GM12801 (cell line): ENCODE measurements at regions not wholly inside any gene's neighbourhood (a gene's known extent, or its start where the extent isn't known, plus 50 kb on each side); places are given as distances from the start of the nearest gene placed in this dataset.

Experiments used
- TF ChIP-seq, protein P1 (sequence below): IDR thresholded peaks from one replicate; pipeline ENCODE4 v1.5.1; 2011; ENCODE audit warnings: control low read depth; ENCODE audit not compliant: insufficient read length; ENCODE audit errors: extremely low read depth

DNA sequence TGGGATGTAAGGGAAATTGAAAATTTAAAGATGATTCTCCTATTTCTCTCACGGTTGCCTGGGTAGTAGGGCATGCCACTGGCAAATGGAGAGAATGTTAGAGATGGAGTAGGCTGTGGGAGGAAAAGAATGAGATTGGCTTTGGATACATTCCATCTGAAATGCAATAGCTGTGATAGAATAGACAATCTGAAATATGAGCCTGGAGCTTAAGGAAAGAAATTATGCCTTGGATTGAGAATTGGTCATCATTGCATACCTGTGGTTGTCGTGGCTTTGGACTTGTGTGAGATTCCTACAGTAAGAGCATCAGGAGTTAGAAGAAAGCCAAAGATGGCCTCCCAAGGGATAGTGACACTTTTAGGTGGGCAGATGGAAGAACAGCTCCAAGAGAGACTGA, 305.1 kb upstream of the SLC10A2 start:
- TF ChIP-seq, protein P1, sequence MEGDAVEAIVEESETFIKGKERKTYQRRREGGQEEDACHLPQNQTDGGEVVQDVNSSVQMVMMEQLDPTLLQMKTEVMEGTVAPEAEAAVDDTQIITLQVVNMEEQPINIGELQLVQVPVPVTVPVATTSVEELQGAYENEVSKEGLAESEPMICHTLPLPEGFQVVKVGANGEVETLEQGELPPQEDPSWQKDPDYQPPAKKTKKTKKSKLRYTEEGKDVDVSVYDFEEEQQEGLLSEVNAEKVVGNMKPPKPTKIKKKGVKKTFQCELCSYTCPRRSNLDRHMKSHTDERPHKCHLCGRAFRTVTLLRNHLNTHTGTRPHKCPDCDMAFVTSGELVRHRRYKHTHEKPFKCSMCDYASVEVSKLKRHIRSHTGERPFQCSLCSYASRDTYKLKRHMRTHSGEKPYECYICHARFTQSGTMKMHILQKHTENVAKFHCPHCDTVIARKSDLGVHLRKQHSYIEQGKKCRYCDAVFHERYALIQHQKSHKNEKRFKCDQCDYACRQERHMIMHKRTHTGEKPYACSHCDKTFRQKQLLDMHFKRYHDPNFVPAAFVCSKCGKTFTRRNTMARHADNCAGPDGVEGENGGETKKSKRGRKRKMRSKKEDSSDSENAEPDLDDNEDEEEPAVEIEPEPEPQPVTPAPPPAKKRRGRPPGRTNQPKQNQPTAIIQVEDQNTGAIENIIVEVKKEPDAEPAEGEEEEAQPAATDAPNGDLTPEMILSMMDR: no peak

DNA sequence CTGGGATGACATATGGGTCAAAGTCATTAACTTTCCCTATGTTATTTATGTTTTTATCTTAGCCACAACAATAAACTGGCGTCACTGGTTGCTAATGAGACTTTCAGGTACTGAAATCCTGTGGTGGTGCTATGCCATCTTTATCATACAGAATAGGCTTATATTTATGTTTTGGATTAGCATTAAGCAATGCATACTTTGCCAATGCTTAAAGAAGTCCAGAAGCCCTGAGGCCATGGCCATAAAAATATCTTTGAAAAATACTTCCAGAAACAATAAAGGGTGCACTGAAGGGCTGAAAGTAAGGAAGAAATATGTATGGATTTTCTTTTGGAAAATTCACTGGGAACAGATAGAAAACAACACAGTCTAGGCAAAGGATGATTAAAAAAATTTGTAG, 304.6 kb upstream of the SLC10A2 start:
- TF ChIP-seq, protein P1: no peak

DNA sequence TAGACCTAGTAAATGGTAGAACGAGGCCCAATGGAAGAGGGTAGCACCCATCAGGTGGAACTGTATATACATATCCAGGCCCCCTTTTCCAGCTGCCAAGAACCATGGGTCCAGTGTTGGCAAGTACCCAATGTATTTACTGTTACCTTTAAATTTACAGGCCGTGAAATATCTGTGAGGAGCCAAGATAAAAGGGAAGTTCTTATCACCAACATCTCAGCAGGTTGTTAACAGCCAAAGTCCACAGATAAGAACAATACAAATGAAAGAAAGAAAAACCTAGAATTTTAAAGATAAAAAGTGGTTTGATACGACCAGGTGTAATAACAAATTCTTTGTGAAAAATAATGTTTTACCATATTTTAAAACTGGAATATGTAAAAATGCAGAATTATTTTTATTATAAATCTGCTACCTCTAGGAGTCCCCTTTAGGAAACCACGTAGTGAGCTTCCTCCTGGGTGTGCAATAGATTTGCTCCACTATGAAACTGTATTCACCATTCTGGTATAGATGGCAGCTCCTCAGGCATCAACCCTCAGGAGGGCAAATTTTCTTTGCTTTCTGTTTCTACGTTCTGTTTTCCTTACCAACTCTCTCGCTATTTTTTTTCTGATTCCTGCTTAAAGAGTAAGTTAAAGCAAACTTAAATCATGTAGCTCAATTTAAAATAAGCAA, 292.2 kb upstream of the SLC10A2 start:
- TF ChIP-seq, protein P1: no peak

DNA sequence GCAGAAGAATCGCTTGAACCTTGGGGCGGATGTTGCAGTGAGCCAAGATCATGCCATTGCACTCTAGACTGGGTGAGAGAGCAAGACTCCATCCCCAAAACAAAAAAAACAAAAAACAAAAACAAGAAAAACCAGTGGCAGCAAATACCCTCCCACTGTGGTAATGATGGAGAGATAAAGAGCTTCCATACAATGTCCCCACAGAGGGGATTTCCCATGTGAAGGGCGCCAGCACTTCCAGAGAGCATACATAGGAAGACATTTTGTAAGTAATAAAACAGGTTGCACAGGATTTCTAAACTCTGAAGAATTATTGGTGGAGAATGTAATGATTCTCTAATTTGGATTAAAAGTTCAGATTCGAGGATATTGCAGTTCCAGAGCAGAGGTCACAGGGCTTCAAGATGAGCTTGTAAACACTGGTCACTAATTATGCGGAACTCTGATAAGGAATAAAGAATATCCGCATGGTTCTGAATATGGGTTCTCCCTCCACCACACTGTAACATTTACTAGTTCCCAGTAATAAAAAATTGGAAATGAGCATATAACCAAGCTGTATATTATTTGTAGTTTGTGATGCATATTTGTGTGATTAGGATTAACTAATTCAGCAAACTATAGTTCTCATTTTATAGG, 290.1 kb upstream of the SLC10A2 start:
- TF ChIP-seq, protein P1: no peak

DNA sequence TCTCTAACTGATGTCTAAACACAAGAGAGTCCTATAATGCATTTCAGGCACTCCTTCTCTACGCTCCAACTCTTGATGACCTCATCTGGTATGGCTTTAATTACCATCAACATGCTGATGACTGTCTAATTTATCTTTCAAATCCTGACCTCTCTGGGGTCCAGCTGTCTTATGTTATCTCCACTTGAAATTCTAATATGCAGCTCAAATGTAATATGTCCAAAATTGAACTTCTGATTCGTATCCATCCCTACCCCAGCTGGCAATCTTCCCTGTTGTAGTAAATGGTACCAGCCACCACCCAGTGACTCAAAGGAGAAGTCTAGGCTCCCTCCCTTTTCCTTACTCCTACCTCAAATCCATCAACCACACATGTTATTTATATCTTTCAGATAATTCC, 288.0 kb upstream of the SLC10A2 start:
- TF ChIP-seq, protein P1: no peak

DNA sequence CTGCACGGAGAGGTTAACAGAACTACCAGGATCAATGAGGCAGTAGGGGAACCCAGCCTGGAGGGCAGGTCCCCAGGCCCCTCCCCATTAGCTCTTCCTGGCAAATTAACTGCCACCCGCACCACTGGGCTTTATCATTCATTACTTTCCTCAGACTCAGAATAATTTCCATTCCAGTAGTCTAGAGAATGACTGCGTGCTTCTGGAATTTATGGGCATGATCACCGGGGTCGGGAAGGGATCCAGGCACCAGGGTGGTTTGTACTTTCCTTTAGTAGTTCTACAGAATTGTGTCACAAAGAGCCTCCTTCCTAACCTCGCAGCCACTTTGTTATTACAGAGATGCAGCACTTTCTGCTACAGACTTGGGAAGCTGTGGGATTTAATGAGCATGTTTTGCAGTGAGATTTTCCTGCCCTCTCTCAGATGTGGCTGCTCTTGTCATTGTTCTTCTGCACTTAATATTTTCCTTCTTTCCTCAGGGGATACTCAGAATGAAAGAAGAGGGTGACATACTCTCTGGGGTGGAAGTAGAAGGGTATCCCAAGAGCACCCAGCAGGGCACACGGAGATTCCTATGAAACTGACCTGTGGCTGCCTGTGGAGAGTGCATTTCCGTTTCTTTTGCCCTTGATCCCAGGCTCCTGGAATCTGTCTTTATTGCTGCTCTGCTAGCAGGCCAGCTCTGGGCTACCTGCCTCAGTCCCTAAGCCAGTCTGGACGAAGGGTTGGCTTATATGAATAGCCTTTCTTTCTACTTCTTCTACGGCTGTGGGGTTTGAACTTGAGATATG, 285.0 kb upstream of the SLC10A2 start:
- TF ChIP-seq, protein P1: no peak

DNA sequence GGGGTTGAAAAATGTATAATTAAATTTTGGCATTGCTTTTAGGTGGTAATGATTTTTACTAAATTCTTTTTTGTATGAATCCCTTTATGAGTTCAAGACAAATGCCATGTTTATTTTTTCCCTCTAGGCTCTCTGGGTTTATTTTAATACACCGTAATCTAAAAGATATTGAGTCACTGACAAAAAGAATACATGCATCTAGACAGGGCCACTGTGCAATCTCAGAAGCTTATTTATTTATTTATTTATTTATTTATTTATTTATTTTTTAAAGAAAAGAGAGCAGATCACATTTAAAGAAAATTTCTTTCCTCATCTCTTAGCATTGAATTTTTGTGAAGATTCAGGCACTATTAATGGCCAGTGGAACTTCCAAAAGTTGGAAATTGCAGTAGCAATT, 283.9 kb upstream of the SLC10A2 start:
- TF ChIP-seq, protein P1: no peak
